GM19239 (cell line): ENCODE measurements at regions not wholly inside any gene's neighbourhood (a gene's known extent, or its start where the extent isn't known, plus 50 kb on each side); places are given as distances from the start of the nearest gene placed in this dataset.

Experiments
- DNase-seq: peaks from one replicate; pipeline ENCODE4 v3.0.0; 2011; ENCODE audit warnings: low spot score; ENCODE audit not compliant: insufficient read length
- FAIRE-seq: peaks from 2 replicates; lab custom pipeline; 2011; peaks lifted over from hg19 to GRCh38; lab: Jason Lieb, UNC

DNA sequence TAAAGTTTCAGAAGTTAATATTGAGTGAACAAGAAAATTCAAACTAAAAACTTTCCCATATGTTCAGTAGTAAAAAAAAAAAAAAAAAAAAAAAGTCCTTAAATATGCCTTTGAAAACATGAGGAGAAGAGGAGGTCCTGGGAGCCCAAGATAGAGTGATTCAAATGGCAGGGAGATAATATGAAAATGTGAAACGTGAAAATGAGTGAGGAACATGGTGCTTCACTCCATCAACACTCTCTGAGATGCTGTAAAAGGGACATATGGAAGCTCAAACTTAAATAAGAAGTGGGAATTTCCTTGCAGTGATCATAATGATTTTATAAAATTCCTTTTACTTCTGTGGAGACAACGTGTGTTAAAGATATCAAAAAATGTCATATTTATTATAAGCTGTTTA, 423.9 kb downstream of the PABPC4L start:
- FAIRE-seq: no peak
- no peak for DNase-seq

DNA sequence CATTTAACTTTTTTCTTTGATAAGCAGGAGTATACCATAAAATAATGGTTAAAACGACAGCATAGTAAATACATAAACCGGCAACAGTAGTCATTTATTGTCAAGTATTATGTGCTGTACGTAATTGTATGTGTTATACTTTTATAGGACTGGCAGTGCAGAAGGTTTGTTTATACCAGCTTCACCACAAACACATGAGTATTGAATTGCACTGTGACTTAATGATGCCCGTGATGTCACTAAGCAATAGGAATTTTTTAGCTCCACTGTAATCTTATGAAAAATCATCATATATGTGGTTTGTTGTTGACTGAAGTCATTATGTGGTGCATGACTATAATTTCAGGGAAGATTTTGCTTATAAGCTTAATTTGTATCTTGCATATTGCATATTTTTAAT, 424.6 kb downstream of the PABPC4L start:
- no peak for FAIRE-seq
- DNase-seq: no peak

DNA sequence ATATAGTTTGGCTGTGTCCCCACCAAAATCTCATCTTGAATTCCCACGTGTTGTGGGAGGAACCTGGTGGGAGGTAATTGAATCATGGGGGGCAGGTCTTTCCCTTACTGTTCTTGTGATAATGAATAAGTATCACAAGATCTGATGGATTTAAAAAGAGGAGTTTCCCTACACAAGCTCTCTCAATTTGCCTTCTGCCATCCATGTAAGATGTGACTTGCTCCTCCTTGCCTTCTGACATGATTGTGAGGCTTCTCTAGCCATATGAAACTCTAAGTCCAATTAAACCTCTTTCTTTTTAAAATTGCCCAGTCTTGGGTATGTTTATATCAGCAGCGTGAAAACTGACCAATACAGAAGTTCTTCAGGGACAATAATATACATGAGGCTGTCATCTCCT, 425.1 kb downstream of the PABPC4L start:
- FAIRE-seq (no peak), DNase-seq (no peak)

- no peak for FAIRE-seq
These were observed 425.7 kb downstream of the PABPC4L start for GRCh38 chr4:133775881-133776280.

GRCh38 chr4:133775469-133775868, 426.1 kb downstream of the PABPC4L start:
- FAIRE-seq: no peak
- no peak for DNase-seq

More at GRCh38 chr4:133775881-133776280, 425.7 kb downstream of the PABPC4L start:
- no peak for DNase-seq

DNA sequence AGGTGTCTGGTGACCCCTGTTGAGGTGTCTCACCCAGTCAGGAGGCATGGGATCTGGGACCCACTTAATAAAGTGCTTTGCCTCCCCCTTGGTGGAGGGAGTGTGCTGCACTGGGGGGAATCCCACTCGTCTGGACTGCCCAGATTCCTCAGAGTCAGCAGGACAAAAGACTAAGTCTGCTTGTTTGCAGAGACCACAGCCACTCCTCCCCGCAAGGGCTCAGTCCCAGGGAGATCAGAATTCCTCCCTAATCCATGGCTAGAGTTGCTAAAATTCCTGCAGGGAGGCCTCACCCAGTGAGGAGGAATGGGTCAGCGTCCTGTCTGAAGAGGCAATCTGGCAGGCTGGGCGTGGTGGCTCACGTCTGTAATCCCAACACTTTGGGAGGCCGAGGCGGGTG, 442.2 kb downstream of the PABPC4L start:
- FAIRE-seq (no peak), DNase-seq (no peak)

- no peak for DNase-seq
These were observed 459.8 kb downstream of the PABPC4L start for GRCh38 chr4:133741766-133742165.

GRCh38 chr4:133720001-133720400, 481.6 kb downstream of the PABPC4L start:
- no peak for FAIRE-seq

More at GRCh38 chr4:133741766-133742165, 459.8 kb downstream of the PABPC4L start:
- FAIRE-seq: no peak

GRCh38 chr4:133719098-133719497, 482.5 kb downstream of the PABPC4L start:
- no peak for FAIRE-seq
- DNase-seq: no peak

More at GRCh38 chr4:133720001-133720400, 481.6 kb downstream of the PABPC4L start:
- no peak for DNase-seq

GRCh38 chr4:133714211-133714610, 487.4 kb downstream of the PABPC4L start:
- no peak for FAIRE-seq
- DNase-seq: no peak

- FAIRE-seq (no peak), DNase-seq (no peak)
These were observed 488.2 kb downstream of the PABPC4L start for GRCh38 chr4:133713340-133713739.

- DNase-seq: no peak
- FAIRE-seq: no peak
These were observed 489.8 kb downstream of the PABPC4L start for GRCh38 chr4:133711817-133712216.

GRCh38 chr4:133694416-133694815, 507.2 kb downstream of the PABPC4L start:
- FAIRE-seq (no peak), DNase-seq (no peak)

DNA sequence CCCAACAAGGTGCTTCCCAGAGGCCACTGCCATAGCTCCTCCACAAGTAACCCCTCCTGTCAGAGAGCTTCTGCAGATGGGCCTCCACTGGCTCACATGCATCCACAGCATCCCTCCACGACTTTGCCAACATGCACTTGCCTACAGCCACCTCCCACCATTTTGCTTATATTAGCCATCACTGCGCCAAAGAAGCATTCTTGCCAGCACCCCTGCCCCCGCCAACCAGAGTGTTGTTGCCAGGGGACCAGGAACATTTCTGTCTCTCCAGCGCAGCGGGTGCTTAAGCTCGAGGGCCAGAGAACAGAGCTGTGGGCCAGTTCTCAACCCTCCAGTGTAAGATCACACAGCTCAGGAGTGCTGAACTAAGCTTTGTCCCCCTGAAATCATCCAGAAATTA, 517.6 kb downstream of the PABPC4L start:
- DNase-seq: no peak
- no peak for FAIRE-seq

DNA sequence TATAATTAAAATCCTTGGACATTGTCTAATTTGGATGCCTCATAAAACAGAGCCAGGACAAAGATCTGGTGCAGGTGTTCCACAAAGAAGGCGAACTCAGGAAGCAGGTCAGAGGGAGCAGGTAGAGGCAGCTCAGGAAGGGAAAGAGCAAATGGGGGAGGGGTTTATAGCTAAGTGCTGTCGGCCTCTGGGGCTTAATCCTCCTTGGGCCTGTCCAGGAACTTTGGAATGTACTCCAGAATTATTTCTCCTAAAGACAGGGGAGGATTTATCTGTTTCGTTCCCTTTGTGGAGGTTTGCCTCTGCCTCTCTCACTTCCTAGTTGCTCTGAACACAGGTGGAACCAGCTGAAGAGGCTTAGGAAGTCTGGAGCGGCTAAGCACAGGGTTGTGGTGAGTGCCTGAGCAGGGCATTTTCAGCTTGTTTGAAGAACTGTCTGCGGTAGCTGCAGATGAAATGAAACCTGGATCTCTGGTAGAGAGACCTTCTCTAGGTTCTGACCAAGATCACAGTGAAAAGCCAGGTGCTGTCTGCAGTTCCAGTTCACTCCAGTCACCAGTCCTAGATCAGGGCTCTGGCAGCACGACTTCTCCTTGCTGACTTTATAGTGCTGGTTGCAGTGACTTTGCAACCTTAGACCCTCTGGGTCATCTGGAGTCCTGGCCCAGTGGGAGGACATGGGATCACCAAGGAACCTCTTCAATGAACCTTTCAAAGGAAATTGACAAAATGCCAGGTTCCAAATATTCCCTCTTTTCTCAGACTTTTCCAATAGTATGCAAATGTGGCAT, 519.2 kb downstream of the PCDH10 start:
- FAIRE-seq: no peak
- DNase-seq: no peak

DNA sequence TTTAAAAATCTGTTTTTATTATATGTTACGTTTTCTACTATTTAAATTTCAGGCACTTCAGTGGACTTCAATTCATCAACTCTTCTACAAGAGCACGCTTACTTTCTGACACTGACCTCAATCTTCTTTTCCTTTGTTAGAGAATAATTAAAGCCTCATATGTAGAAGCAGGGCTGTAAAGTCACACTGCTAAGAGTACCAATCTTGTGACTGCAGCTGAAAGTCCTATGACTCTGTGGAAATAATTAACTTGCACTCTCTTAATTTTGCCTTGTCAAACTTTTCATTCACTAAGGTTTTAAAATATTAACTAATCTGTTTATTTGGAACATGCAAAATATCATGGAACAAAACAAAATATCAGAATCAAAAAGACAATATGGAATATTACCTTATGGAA, 498.1 kb downstream of the PCDH10 start:
- FAIRE-seq: no peak
- no peak for DNase-seq

- DNase-seq (no peak), FAIRE-seq (no peak)
These were observed 492.1 kb downstream of the PCDH10 start for GRCh38 chr4:133641191-133641590.

DNA sequence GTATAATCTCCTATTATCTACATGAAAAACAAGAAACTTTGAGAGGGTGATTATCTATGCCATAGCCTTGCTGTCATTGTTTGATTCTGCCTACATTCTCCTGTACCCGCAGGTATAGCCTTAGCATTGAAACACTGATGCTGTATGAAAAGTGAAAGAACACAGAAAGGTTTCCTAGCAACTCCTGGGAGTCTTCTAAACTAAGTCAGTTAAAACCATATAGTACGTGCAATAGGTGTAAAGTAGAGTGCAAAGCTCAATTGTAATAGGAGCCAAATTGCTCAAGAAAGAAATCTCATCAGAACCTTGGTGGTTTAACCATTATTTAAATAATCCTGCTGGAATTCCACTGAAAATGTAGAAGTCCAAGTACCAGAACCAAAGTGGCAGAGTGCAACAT, 489.7 kb downstream of the PCDH10 start:
- FAIRE-seq (no peak), DNase-seq (no peak)

DNA sequence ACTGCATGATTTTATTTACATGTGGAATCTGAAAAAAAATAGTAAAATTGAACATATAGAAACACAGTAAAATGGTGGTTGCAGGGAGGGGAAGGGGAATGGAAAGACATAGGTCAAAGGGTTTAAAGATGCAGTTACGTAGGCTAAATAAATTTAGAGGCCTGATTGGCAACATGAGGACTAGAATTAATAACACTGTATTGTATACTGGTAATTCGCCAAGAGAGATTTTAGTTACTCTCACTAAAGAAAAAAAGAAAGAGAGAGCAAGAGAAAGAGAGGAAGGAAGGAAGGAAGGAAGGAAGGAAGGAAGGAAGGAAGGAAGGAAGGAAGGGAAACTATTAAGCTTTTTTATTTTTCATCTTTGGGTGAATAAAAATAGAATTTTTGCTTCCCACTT, 488.1 kb downstream of the PCDH10 start:
- DNase-seq: no peak
- no peak for FAIRE-seq

DNA sequence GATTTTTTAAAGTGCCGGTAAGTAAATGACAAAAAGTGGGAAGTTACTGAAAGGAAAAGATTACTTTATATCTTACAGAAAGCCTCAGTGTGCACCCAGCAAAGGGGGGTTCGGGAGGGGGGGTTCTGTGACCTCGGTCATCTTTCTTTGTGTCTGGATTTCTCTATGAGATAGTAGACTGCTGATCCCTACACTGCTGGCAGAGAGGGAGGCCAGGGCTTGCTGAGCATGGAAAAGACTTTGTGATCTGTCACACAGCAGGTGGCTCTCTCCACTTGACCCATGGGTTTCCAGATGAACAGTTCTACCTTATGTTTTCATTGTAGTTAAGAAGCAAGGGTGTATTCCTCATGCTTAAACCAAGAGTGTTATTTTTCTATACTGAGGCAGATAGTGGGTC, 475.6 kb downstream of the PCDH10 start:
- no peak for DNase-seq
- FAIRE-seq: no peak

DNA sequence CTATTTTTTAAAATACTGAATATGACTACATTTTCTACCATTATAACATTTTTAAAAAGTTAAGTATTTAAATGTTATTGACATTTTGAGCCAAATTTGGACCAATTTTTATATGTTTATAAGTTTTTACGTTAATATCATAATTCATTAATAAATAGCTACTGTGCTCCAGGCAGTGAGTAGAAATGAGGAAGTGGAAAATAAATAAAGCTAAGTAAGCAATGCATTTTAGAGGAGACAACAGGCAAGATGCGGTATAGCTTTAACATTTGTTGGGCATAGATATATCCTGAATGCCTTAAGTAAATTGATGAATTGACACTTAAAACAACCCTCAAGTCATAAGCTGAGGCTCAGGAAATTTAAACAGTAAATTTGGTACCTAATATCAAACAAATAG, 474.8 kb downstream of the PCDH10 start:
- DNase-seq: no peak
- no peak for FAIRE-seq

GRCh38 chr4:133621628-133622027, 472.5 kb downstream of the PCDH10 start:
- FAIRE-seq (no peak), DNase-seq (no peak)
